Body of pancreas (tissue), 4 donors: ENCODE measurements at regions not wholly inside any gene's neighbourhood (a gene's known extent, or its start where the extent isn't known, plus 50 kb on each side); places are given as distances from the start of the nearest gene placed in this dataset.

ENCODE experiments used
- CTCF ChIP-seq, 7 experiments: fragments of 450-650 bp in 4 of 7; fragments of 200-600 bp in 3 of 7; sonication (generic) in 3 of 7; IDR thresholded peaks; one replicate each; pipeline ENCODE4 v1.5.1; 2016 to 2019; ENCODE audit warnings: antibody characterized with exemption in 7 of 7
- POLR2A ChIP-seq, 3 donors: fragments of 450-650 bp; IDR thresholded peaks; one replicate each; pipeline ENCODE4 v1.6.1; 2016; ENCODE audit warnings: antibody characterized with exemption in 3 of 3, mild to moderate bottlenecking in 2 of 3

DNA sequence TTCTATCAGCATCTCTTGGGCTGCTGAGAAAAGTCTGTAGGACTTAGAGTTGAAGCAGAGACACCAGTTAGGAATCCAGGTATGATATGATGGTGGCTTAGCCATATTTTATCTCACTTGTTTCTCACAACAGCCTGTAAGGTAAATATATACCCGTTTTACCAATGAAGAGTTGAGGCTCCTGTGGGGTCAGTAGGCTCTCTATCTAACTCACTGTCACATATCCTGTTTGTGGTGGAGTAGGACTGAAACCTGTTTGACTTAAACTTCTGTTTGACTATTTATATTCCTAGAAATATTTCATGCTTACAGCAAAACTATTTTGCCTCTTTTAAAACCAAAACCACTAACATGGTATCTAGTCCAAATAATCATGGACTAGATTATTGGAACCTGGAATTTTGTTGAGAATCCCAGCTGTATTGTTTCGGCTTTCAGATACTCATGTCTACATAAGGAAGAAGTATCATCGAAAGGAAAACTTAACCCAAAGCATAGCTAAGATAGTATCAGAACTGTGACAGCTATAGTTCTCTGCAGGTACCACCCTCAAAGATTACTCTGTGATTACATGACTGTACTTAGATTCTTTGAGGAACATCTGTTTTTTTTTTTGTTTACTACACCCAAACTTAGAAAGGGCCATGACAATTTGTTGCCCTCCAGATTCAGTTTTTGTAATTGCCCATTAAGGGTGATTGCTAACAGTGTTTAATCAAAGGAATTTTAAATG lies 216.1 kb upstream of the THUMPD2 start:
- TF ChIP-seq CTCF (IDR thresholded peaks at IDR 0.05) = no peak
- no peak for TF ChIP-seq POLR2A (IDR thresholded peaks at IDR 0.05)
